RWPE2 (cell line): ENCODE measurements at regions not wholly inside any gene's neighbourhood (a gene's known extent, or its start where the extent isn't known, plus 50 kb on each side); places are given as distances from the start of the nearest gene placed in this dataset.

Source experiments
- ATAC-seq: fragments of 200-7000 bp; cut with Tn5 transposase; 3 replicates; pipeline ENCODE4 v1.9.1; 2021; ENCODE audit warnings: low read depth
- DNase-seq: peaks from one replicate; pipeline ENCODE4 v3.0.0-alpha.2; 2020; ENCODE audit warnings: low spot score
- H3K27ac ChIP-seq: fragments of 450-650 bp; 2 replicates; pipeline ENCODE4 v1.5.1; 2017; ENCODE audit warnings: mild to moderate bottlenecking; ENCODE audit not compliant: poor library complexity, severe bottlenecking
- H3K27me3 ChIP-seq: fragments of 250-450 bp; sonication (Bioruptor Pico); 2 replicates; pipeline ENCODE4 v1.5.1; 2021; ENCODE audit warnings: mild to moderate bottlenecking, moderate library complexity; ENCODE audit not compliant: insufficient read depth, poor library complexity, severe bottlenecking
- H3K36me3 ChIP-seq: fragments of 250-450 bp; sonication (Bioruptor Pico); 2 replicates; pipeline ENCODE4 v1.5.1; 2020; ENCODE audit warnings: low read depth, mild to moderate bottlenecking, moderate library complexity
- H3K4me1 ChIP-seq: fragments of 250-450 bp; sonication (Bioruptor Pico); 2 replicates; pipeline ENCODE4 v1.5.1; 2021; ENCODE audit warnings: mild to moderate bottlenecking, moderate library complexity; ENCODE audit not compliant: insufficient read depth, poor library complexity, severe bottlenecking
- H3K4me3 ChIP-seq: fragments of 250-450 bp; sonication (Bioruptor Pico); 2 replicates; pipeline ENCODE4 v1.5.1; 2021; ENCODE audit warnings: mild to moderate bottlenecking, moderate library complexity; ENCODE audit not compliant: severe bottlenecking
- H3K9me3 ChIP-seq: fragments of 250-450 bp; sonication (Bioruptor Pico); 2 replicates; pipeline ENCODE4 v1.5.1; 2021; ENCODE audit warnings: mild to moderate bottlenecking, moderate library complexity; ENCODE audit not compliant: severe bottlenecking
- CTCF ChIP-seq: fragments of 450-650 bp; IDR thresholded peaks from one replicate; pipeline ENCODE4 v1.5.1; 2017; ENCODE audit warnings: mild to moderate bottlenecking, moderate library complexity; ENCODE audit not compliant: poor library complexity, severe bottlenecking

- no peak for TF ChIP-seq CTCF
- Histone ChIP-seq H3K36me3 (no peaks in the 10 kb centered on the region; the same call in 1 of the 2 replicates), H3K27me3 (no peaks in the 10 kb centered on the region), H3K9me3 (no peaks in the 10 kb centered on the region), H3K4me1 (peaks cover 14% of the 10 kb centered on the region), H3K27ac (peak overlapping the region; percentile 4), H3K4me3 (no peak overlapping the region)
- no peak for DNase-seq
- no peak; the same call in 2 of the 3 replicates for ATAC-seq
Measured at GRCh38 chr17:72488555-72489271, 367.9 kb downstream of the SOX9 start.

- peak; percentile 56 for ATAC-seq
Measured at GRCh38 chr17:72489272-72489641, 368.4 kb downstream of the SOX9 start.

GRCh38 chr17:72491102-72491501, 370.3 kb downstream of the SOX9 start:
- Histone ChIP-seq H3K36me3 (no peaks in the 10 kb centered on the region; the same call in 1 of the 2 replicates), H3K9me3 (no peaks in the 10 kb centered on the region), H3K27ac (no peak overlapping the region), H3K4me3 (no peak overlapping the region), H3K4me1 (peaks cover 14% of the 10 kb centered on the region), H3K27me3 (no peaks in the 10 kb centered on the region)
- DNase-seq (no peak), ATAC-seq (no peak; the same call in 2 of the 3 replicates)
- no peak for TF ChIP-seq CTCF

More at GRCh38 chr17:72489272-72489641, 368.4 kb downstream of the SOX9 start:
- peak overlapping the region; percentile 4 for H3K27ac ChIP-seq
- no peaks in the 10 kb centered on the region for H3K9me3 ChIP-seq
- H3K4me1 ChIP-seq: peaks cover 14% of the 10 kb centered on the region
- no peaks in the 10 kb centered on the region for H3K27me3 ChIP-seq
- no peak overlapping the region for H3K4me3 ChIP-seq
- no peak for DNase-seq
- H3K36me3 ChIP-seq: no peaks in the 10 kb centered on the region; the same call in 1 of the 2 replicates
- TF ChIP-seq CTCF: no peak

GRCh38 chr17:72492494-72492893, 371.7 kb downstream of the SOX9 start:
- peaks cover 9% of the 10 kb centered on the region for H3K4me1 ChIP-seq
- no peaks in the 10 kb centered on the region for H3K9me3 ChIP-seq
- TF ChIP-seq CTCF: no peak
- ATAC-seq: no peak
- no peak overlapping the region for H3K4me3 ChIP-seq
- no peak overlapping the region for H3K27ac ChIP-seq
- no peaks in the 10 kb centered on the region for H3K27me3 ChIP-seq
- no peak for DNase-seq
- H3K36me3 ChIP-seq: no peaks in the 10 kb centered on the region; the same call in 1 of the 2 replicates

DNA sequence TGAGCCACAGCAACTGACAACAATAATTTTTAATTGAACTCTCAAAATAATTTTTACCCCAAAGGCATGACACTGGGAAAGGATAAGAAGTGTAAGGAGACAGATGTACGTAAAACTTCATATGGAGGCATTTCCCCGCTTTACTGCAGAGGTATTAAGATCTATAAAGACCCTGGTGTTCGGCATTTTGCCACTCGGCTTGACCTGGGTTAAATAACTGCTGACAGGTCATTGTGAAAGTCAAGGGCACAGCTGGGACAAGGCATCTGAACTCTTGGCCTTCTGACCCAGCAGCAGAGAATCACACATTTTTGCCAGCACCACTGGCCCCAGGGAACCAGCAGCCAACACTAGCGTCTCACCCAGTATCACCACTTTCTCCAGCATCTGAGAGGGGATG, 372.1 kb downstream of the SOX9 start:
- ATAC-seq: no peak
- TF ChIP-seq CTCF: no peak
- no peaks in the 10 kb centered on the region for H3K27me3 ChIP-seq
- no peak overlapping the region for H3K27ac ChIP-seq
- peaks cover 8% of the 10 kb centered on the region for H3K4me1 ChIP-seq
- no peak for DNase-seq
- no peak overlapping the region for H3K4me3 ChIP-seq
- H3K36me3 ChIP-seq: no peaks in the 10 kb centered on the region; the same call in 1 of the 2 replicates
- H3K9me3 ChIP-seq: no peaks in the 10 kb centered on the region
